ENCODE measurements at regions not wholly inside any gene's neighbourhood (a gene's known extent, or its start where the extent isn't known, plus 50 kb on each side); places are given as distances from the start of the nearest gene placed in this dataset.

- no peak overlapping the region for H2AK5ac ChIP-seq (ENCODE audit: low read length)
- no peak for DNase-seq
- H3K4me1 ChIP-seq (ENCODE audit: control insufficient read depth in 1 of 2, insufficient read depth in 2 of 2, low read length in 2 of 2): peaks cover 0 to 1% of the 10 kb centered on the region in 2 experiments
- no peak overlapping the region for H3K23ac ChIP-seq (ENCODE audit: low read length)
- H3K18ac ChIP-seq (ENCODE audit: low read length): no peak overlapping the region
- H2BK5ac ChIP-seq (ENCODE audit: low read depth, low read length, poor library complexity): no peak overlapping the region
- H2BK120ac ChIP-seq (ENCODE audit: insufficient read depth, low read length, poor library complexity): no peak overlapping the region
- H2AFZ ChIP-seq (ENCODE audit: insufficient read depth, low read length, poor library complexity): no peak overlapping the region
- H4K91ac ChIP-seq (ENCODE audit: low read depth, low read length): no peak overlapping the region
- no peak overlapping the region for H3K4me2 ChIP-seq (ENCODE audit: low read length)
- no peak overlapping the region for H3K9ac ChIP-seq (ENCODE audit: low read length)
- H4K12ac ChIP-seq (ENCODE audit: low read depth, low read length): no peak overlapping the region
- H3K27me3 ChIP-seq (ENCODE audit: insufficient read depth, low read length): no peaks in the 10 kb centered on the region
- H3K27ac ChIP-seq (ENCODE audit: low read depth, low read length): no peak overlapping the region
- H3K14ac ChIP-seq (ENCODE audit: low read length): no peak overlapping the region
- H3K9me3 ChIP-seq (ENCODE audit: insufficient read depth, low read depth, low read length): no peaks in the 10 kb centered on the region
- no CpG with 5 or more reads among the region's 2 CpGs for WGBS (ENCODE audit: extremely low coverage, insufficient coverage, insufficient read length)
- H3K4ac ChIP-seq (ENCODE audit: low read depth, low read length): no peak overlapping the region
- H3K79me2 ChIP-seq (ENCODE audit: control insufficient read depth, insufficient read depth, low read length, poor library complexity): no peaks in the 10 kb centered on the region
- H3K4me3 ChIP-seq (ENCODE audit: low read depth, low read length): no peak overlapping the region
- H2BK12ac ChIP-seq (ENCODE audit: low read length): no peak overlapping the region
- no peak overlapping the region for H4K8ac ChIP-seq (ENCODE audit: low read depth, low read length)
- H3K36me3 ChIP-seq (ENCODE audit: control insufficient read depth in 1 of 2, insufficient read depth in 2 of 2, low read length in 2 of 2): no peaks in the 10 kb centered on the region
- no peaks in the 10 kb centered on the region for H3K79me1 ChIP-seq (ENCODE audit: low read length)
Measured at GRCh38 chr9:107744873-107745272, 255.3 kb upstream of the KLF4 start.

GRCh38 chr9:107742531-107743309 is 253.2 kb upstream of the KLF4 start:
- H3K23ac ChIP-seq (ENCODE audit: low read length): no peak overlapping the region
- no peak overlapping the region for H2AFZ ChIP-seq (ENCODE audit: insufficient read depth, low read length, poor library complexity)
- no peak overlapping the region for H3K4me2 ChIP-seq (ENCODE audit: low read length)
- H2AK5ac ChIP-seq (ENCODE audit: low read length): no peak overlapping the region
- H2BK5ac ChIP-seq (ENCODE audit: low read depth, low read length, poor library complexity): no peak overlapping the region
- no peak overlapping the region for H4K12ac ChIP-seq (ENCODE audit: low read depth, low read length)
- no peak overlapping the region for H3K14ac ChIP-seq (ENCODE audit: low read length)
- H3K79me2 ChIP-seq (ENCODE audit: control insufficient read depth, insufficient read depth, low read length, poor library complexity): no peaks in the 10 kb centered on the region
- no peak overlapping the region for H2BK120ac ChIP-seq (ENCODE audit: insufficient read depth, low read length, poor library complexity)
- H3K27ac ChIP-seq (ENCODE audit: low read depth, low read length): no peak overlapping the region
- H3K9me3 ChIP-seq (ENCODE audit: insufficient read depth, low read depth, low read length): no peaks in the 10 kb centered on the region
- no peaks in the 10 kb centered on the region for H3K36me3 ChIP-seq (ENCODE audit: control insufficient read depth in 1 of 2, insufficient read depth in 2 of 2, low read length in 2 of 2)
- H3K9ac ChIP-seq (ENCODE audit: low read length): no peak overlapping the region
- no peaks in the 10 kb centered on the region for H3K27me3 ChIP-seq (ENCODE audit: insufficient read depth, low read length)
- no peak for DNase-seq
- H4K91ac ChIP-seq (ENCODE audit: low read depth, low read length): no peak overlapping the region
- H2BK12ac ChIP-seq (ENCODE audit: low read length): no peak overlapping the region
- no peak overlapping the region for H4K8ac ChIP-seq (ENCODE audit: low read depth, low read length)
- no CpG with 5 or more reads among the region's 10 CpGs for WGBS (ENCODE audit: extremely low coverage, insufficient coverage, insufficient read length)
- H3K4me3 ChIP-seq (ENCODE audit: low read depth, low read length): no peak overlapping the region
- peaks cover 2% of the 10 kb centered on the region for H3K79me1 ChIP-seq (ENCODE audit: low read length)
- H3K18ac ChIP-seq (ENCODE audit: low read length): no peak overlapping the region
- peaks cover 0 to 2% of the 10 kb centered on the region in 2 experiments for H3K4me1 ChIP-seq (ENCODE audit: control insufficient read depth in 1 of 2, insufficient read depth in 2 of 2, low read length in 2 of 2)
- H3K4ac ChIP-seq (ENCODE audit: low read depth, low read length): no peak overlapping the region

GRCh38 chr9:107740088-107740980 is 250.8 kb upstream of the KLF4 start:
- Histone ChIP-seq H2BK12ac (ENCODE audit: low read length) (no peak overlapping the region), H3K9me3 (ENCODE audit: insufficient read depth, low read depth, low read length) (no peaks in the 10 kb centered on the region), H3K4me1 (ENCODE audit: control insufficient read depth in 1 of 2, insufficient read depth in 2 of 2, low read length in 2 of 2) (peaks cover 0 to 2% of the 10 kb centered on the region in 2 experiments), H3K18ac (ENCODE audit: low read length) (no peak overlapping the region), H3K9ac (ENCODE audit: low read length) (no peak overlapping the region), H3K79me2 (ENCODE audit: control insufficient read depth, insufficient read depth, low read length, poor library complexity) (no peaks in the 10 kb centered on the region), H3K4ac (ENCODE audit: low read depth, low read length) (no peak overlapping the region), H2AFZ (ENCODE audit: insufficient read depth, low read length, poor library complexity) (no peak overlapping the region), H3K14ac (ENCODE audit: low read length) (no peak overlapping the region), H3K79me1 (ENCODE audit: low read length) (peaks cover 2% of the 10 kb centered on the region), H3K27me3 (ENCODE audit: insufficient read depth, low read length) (no peaks in the 10 kb centered on the region), H3K4me2 (ENCODE audit: low read length) (no peak overlapping the region), H2BK5ac (ENCODE audit: low read depth, low read length, poor library complexity) (no peak overlapping the region), H4K8ac (ENCODE audit: low read depth, low read length) (no peak overlapping the region), H2AK5ac (ENCODE audit: low read length) (no peak overlapping the region), H3K36me3 (ENCODE audit: control insufficient read depth in 1 of 2, insufficient read depth in 2 of 2, low read length in 2 of 2) (no peaks in the 10 kb centered on the region), H3K27ac (ENCODE audit: low read depth, low read length) (no peak overlapping the region), H2BK120ac (ENCODE audit: insufficient read depth, low read length, poor library complexity) (no peak overlapping the region), H4K12ac (ENCODE audit: low read depth, low read length) (no peak overlapping the region), H4K91ac (ENCODE audit: low read depth, low read length) (no peak overlapping the region), H3K4me3 (ENCODE audit: low read depth, low read length) (no peak overlapping the region), H3K23ac (ENCODE audit: low read length) (no peak overlapping the region)
- no CpG with 5 or more reads among the region's 10 CpGs for WGBS (ENCODE audit: extremely low coverage, insufficient coverage, insufficient read length)
- no peak for DNase-seq

GRCh38 chr9:107739601-107740082 is 250.1 kb upstream of the KLF4 start:
- H3K4me2 ChIP-seq (ENCODE audit: low read length): no peak overlapping the region
- H3K18ac ChIP-seq (ENCODE audit: low read length): no peak overlapping the region
- peaks cover 0 to 2% of the 10 kb centered on the region in 2 experiments for H3K4me1 ChIP-seq (ENCODE audit: control insufficient read depth in 1 of 2, insufficient read depth in 2 of 2, low read length in 2 of 2)
- no peak overlapping the region for H4K8ac ChIP-seq (ENCODE audit: low read depth, low read length)
- no peak overlapping the region for H3K14ac ChIP-seq (ENCODE audit: low read length)
- no peak overlapping the region for H4K12ac ChIP-seq (ENCODE audit: low read depth, low read length)
- H3K27me3 ChIP-seq (ENCODE audit: insufficient read depth, low read length): no peaks in the 10 kb centered on the region
- no peak for DNase-seq
- no peak overlapping the region for H2BK5ac ChIP-seq (ENCODE audit: low read depth, low read length, poor library complexity)
- H2BK120ac ChIP-seq (ENCODE audit: insufficient read depth, low read length, poor library complexity): peak overlapping the region; percentile 11
- H3K23ac ChIP-seq (ENCODE audit: low read length): no peak overlapping the region
- H3K36me3 ChIP-seq (ENCODE audit: control insufficient read depth in 1 of 2, insufficient read depth in 2 of 2, low read length in 2 of 2): no peaks in the 10 kb centered on the region
- no peaks in the 10 kb centered on the region for H3K9me3 ChIP-seq (ENCODE audit: insufficient read depth, low read depth, low read length)
- H3K4me3 ChIP-seq (ENCODE audit: low read depth, low read length): no peak overlapping the region
- no peaks in the 10 kb centered on the region for H3K79me2 ChIP-seq (ENCODE audit: control insufficient read depth, insufficient read depth, low read length, poor library complexity)
- peaks cover 2% of the 10 kb centered on the region for H3K79me1 ChIP-seq (ENCODE audit: low read length)
- no peak overlapping the region for H3K9ac ChIP-seq (ENCODE audit: low read length)
- H2BK12ac ChIP-seq (ENCODE audit: low read length): peak overlapping the region; percentile 32
- H2AFZ ChIP-seq (ENCODE audit: insufficient read depth, low read length, poor library complexity): no peak overlapping the region
- H3K27ac ChIP-seq (ENCODE audit: low read depth, low read length): no peak overlapping the region
- WGBS (ENCODE audit: extremely low coverage, insufficient coverage, insufficient read length): no CpG with 5 or more reads among the region's 12 CpGs
- H3K4ac ChIP-seq (ENCODE audit: low read depth, low read length): no peak overlapping the region
- no peak overlapping the region for H2AK5ac ChIP-seq (ENCODE audit: low read length)
- no peak overlapping the region for H4K91ac ChIP-seq (ENCODE audit: low read depth, low read length)
